HG03575 (cell line): ENCODE measurements at regions not wholly inside any gene's neighbourhood (a gene's known extent, or its start where the extent isn't known, plus 50 kb on each side); places are given as distances from the start of the nearest gene placed in this dataset.

Source experiments
- ATAC-seq: cut with Tn5 transposase; IDR thresholded peaks from one replicate; pipeline ENCODE4 v1.9.1; 2021; ENCODE audit not compliant: unreplicated experiment, insufficient number of reproducible peaks, low FRiP score; ENCODE audit errors: extremely low read depth

DNA sequence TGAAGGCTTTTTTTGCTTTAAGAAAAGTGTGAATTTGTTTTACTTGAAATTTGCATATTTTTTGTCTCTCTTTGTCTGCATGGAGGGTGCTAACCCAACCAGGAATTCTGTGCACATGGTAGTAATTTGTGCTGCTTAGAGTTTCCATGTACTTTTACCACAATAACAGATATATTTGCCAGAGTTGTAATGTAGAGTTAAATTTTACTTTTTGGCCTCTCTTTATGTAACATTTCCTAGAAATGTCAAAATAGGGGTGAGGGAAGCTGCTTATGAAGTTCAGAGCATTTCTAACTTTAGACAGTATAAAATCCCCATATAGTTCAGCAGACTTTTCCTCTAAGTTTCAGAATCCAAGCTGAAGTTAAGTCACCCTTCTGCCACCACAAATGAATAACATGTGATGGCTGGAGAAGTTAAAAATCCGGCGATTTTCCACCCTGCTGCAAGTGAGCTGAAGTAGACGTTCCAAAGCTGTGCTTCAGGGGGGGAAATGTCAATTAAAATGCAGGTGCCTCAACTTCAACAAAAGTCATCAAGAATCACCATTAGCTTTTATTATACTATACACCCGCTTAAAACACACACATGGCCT, 385.7 kb upstream of the NR2F2 start:
- ATAC-seq, result no peak

DNA sequence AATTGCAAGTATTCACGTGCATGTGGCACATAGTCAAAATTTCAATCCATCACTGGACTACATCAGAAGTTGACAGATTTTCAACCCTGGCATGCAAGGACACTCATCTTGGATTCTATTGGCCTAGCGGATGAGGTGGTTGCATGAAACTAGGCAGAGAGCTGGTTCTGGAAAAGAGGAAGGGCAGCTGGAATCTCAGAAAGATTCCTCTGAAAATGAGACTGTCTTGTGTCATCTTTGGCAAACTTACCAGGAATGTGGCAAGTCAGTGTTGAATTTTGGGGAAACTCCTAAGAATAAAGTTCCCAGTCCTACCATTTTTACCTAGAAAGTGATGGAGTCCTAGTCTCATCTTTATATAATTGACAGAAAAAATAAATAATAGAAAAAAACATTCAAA, 384.3 kb upstream of the NR2F2 start:
- ATAC-seq, result no peak

DNA sequence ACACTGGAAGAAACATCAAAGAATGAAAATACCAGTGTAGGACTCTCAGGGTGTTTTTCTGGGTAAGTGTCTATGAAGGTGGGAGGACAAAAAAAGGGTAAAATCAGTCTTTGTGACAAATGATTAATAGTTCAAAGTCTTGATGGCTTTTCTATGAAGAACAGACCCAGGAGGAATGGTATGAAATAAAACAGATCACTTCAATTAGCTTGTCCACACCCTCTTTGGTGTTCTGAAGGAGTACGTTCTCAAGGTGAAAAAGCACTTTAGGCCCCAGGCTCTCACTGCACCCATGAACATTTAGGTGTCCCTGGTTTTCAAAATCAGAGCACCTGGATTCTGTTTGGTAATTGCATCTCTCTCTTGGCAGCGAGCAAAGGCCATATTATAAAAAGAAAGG, 383.6 kb upstream of the NR2F2 start:
- ATAC-seq, result no peak

DNA sequence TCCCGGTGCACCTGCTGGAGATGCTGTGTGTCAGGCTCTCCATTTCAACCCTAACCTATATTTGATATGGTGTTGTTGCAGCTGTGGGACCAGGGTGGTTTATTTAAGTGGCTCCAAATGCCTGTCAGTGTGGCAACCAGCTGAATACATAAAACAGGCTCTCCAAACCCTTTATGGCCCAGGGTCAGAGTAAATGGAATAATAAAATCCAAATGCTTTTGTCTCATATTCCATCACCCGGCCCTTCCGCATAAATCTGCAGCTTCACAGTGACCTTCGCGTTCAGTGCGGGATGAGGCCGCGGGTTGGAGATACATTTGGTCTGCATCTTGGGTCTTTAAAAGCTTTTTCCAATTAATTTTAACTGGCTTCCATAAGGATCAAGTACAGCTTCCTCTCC, 382.1 kb upstream of the NR2F2 start:
- ATAC-seq, result no peak

DNA sequence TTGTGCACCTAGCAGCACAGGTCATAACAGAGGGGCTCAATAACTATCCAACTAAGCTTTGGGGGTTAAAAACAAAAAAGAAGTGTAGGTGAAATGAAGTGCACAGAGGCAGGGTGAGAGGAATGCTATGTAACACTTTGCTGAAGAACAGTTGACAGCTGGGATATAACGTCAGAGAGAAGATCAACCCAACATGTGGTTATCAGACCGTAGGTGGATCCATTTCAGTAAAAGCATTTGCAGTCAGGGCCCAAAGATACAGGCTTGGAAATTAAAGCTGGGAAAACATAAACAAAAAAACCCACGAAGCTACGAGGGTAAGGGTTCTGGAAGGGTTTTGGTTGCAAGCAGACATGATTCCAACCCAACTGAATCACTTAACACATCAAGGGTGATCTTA, 377.5 kb upstream of the NR2F2 start:
- no peak for ATAC-seq

DNA sequence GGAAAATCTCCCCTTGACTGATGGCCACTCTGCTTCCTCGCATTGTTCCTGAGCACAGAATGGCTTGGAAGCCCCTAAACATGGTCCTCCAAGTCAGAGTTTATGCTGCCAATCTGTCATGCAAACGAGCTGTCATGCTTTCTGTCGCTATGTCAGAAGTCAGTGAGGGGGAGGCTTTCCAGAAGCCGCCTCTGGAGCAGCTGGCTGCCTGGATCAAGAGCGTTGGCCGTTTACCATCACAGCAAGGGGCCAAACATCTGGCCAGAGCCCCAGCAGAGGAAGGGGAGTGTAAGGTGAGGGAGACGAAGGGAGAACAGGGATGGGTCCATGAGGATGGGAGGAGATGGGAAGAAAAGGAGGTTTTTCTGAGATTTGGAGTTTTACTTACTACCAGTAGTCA, 372.6 kb upstream of the NR2F2 start:
- no peak for ATAC-seq

DNA sequence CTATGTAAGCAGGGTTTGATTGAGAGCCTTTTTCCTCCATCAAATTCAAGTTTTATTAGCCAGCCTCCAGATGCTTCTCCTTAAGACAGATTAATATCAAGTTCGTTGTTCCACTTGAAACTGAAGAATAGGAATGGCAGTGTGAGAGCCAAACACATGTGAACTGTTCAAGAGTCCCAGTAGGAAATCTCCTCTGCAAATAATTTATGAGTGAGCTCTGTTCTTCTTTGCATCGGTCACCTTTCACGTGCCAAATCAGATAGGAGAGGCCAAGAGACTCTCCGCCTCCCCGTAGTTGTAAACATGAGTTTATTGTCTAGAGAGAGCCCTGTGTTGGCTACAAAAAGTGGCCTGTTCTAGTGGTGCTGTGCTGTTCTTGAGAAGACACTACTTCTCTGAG, 372.1 kb upstream of the NR2F2 start:
- ATAC-seq, result no peak

DNA sequence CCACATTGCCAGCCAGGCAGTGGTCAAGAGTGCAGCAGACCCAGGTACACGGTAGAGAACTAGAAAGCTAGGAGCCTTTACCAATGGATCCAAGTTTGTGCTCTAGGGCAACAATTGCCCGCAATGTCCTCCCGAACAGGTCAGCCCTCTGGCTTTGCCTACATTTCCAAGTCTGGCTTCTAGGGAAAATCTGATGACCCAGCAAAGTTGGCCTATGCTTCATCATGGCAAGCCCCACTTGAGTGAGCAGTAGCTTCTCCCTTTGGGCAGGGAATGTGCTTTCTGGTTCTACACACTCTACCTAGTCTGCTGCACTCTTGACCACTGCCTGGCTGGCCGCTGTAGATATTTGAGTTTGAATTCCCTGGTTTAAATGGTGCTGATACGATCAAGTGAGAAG, 361.6 kb upstream of the NR2F2 start:
- ATAC-seq, result no peak

DNA sequence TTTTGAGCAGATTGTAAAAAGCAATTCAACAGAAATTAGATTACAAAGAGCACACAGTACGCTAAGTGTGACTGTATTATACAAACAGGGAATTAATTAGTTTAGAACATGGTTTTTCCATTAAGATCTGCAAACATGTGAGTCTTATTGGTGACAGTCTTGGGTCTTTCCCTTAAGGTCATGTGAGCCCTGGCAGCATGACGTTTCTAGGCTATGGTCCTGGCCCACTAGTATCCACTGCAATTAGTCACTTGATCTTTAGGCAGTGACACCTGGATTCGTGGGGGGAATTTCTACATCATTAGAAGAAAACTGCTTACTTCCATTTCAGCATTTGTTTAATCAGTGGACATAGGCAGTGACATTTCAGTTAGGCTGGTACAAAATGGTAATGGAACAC, 360.2 kb upstream of the NR2F2 start:
- no peak for ATAC-seq

DNA sequence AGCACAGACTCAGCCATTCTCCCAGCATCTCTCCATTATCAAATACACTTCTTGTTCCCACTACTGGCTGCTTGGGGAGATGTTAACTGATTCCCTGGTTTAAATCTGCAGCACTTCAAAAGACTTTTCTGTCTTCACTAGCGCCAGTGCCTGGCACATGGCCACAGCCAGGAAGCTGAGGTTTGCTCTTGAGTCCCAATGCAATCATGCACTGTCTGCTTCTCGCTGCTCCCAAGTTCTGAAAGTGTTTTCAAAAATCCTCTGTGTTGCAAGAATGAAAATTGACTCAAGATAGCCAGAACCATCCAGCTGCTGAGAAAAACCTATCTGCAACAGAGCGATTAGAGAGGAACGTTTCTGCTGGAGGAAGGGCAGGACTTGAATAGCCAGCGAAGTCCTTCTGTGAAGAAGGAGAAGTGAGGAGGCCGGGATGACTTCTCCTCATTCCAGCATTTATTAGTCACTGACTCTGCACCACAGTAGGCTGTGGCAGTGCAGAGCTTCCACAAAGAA, 358.4 kb upstream of the NR2F2 start:
- ATAC-seq, result no peak

DNA sequence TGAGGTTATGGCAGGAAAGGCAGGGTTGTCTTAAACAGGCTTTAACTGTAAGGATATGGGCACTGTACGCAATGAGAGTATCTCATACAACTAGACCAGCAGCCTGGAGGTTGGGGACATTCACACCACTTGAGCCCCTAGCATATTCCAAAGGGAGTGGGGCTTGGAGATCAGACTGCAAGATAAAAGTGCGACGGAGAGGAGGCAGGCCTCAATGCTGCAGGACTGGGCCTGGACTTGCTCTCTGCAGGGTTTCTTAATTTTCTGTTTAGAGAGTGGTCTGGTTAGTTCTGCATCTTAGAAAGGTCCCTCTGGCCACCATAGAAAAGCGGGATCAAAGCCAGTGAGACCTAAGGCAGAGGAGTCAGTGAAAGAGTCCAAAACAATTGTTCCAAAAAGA, 357.7 kb upstream of the NR2F2 start:
- no peak for ATAC-seq

DNA sequence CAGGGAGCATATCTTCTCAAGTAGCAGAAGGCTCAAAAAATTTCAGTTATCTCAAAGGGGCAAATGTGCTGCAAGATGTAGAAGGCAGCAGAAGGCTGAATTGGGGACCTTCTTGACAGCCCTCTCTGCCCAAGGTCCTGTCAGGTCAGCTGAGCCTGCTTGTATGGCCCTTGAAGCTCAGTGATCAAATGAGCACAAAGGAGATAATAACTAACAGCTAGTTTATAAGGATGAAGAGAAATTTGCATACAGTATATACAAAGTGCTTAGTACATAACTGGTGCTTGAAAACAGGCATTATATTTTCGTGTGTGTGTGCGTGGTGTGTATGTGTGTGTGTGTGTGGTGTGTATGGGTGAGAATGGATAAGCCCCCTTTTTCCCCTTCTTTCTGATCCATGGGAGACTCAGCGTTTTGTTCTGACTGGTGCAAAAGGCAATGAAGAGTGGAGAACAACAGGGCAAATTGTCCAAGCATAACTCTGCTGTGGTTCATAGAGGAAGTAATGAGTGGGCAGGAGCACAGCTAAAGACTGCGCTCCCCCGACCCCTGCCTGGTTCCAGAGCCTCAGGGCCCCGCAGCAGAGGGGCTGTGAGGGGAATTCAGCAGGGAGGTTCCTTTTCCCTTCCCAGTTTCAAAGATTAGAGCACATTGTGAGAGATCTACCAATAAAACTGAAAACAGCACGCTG, 356.8 kb upstream of the NR2F2 start:
- peak; percentile 46 for ATAC-seq

DNA sequence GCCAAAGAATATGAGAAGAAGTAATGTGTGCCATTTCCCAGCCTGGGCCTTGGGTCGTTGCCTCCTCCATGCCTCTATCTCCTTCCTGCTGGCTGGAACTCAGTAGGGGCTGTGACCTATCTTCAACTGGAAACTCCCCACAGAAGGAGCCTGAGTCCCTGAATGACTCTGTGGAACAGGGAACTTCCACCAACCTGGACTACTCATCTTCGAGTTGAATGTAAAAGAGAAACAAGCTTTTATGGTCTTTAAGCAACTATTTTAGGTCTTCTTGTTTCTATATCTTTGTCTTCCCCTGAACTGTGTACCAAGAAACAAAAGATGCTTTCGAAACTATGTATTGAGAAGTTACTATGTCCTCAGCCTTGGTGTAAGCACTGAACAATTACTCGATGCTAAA, 355.3 kb upstream of the NR2F2 start:
- ATAC-seq, result no peak

DNA sequence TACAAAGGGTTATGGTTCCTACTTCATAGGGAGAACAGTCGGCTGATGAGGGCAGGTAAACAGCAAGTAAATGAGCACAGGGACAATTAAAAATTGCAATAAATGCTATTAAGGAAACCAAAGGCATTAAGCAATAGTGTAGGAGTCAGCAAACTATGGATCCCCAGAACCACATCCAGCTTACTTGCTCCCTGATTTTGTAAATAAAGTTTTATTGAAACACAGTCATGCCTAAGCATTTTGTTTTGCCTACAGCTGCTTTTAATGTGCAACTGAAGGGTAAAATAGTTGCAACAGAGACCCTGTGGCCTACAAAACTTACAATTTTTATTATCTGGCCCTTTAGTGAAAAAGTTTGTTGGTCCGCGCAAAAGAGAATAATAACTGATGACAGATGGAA, 351.2 kb upstream of the NR2F2 start:
- no peak for ATAC-seq

DNA sequence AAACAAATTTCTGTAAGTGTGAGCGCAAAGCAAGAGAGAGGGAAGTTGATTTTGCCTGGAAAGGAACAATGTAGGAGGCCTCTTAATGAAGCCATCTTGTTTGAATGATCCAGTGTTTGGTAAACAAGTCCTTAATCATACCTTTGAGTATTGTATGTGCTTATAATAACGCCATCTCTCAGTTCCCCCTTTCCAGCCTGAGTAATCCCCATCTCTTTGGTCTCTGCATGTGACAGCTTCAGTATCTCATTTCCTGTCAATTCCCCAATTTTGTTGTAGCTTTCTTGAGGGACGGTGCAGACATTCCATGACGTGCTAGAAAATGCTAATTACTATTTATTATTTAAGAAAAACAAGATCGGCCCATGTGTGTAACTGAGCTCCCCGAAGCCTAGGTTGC, 349.3 kb upstream of the NR2F2 start:
- ATAC-seq, result no peak

DNA sequence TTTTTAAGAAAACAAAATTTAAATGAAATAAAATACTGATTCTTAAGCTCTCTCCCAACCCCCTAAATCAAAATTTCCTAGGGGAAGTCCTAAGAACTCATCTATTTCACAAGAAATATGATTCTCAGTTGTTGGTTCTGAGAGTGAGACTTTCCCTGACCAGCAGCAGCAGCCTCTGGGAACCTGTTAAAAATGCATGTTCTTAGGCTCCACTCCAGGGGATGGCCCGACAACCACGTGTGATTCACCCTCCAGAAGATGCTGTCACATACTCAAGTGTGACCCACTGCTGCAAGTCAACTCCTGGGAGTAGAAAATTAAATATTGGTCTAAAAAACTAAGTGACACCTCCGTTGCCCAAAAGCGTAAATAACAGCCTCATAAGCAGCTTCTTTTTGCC, 343.2 kb upstream of the NR2F2 start:
- no peak for ATAC-seq

DNA sequence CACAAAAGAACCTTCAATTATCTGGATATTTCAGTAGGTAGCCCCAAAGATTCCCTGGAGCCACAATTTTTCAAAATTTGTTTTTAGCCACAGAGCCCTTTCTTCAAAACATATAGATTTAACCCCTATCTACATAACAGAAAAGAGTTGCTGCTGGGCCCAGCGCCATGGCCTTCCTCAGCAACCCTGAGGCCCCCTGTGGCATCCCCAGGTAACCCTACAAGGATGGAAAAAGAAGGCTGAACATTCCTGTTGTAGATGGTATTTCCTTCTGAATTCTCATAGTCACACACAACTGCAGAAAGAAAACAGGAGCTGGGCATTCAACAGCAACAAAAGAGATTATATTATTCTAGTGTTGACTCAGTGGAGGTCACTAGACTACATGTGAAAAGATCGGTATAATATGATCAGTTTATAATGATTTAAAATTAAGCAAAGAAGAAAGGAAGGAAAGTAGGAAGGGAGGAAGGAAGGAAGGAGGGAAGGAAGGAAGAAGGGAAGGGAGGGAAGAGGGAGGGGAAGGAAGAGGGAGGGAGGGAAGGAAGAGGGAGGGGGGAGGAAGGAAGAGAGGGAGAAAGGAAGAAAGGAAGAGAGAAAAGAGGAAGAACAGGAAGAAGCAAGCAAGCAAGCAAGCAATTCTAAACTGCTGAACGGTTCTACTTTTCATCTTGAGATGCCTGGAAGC, 342.5 kb upstream of the NR2F2 start:
- no peak for ATAC-seq

DNA sequence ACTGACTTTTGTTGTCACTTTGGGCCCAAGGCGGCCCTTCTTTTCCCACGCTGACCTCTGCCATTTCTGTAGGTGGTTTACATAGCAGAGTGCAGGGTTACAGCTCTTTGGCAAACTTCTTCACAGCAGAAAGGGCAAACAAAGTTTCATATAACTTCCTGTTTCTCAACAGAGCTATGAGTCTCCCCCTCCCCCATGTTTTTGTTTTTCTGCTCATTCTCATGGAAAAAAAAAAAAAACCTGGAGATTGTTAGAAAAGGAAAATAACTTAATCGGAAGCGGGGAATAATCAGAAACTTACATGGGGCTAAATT, 342.0 kb upstream of the NR2F2 start:
- ATAC-seq, result no peak

DNA sequence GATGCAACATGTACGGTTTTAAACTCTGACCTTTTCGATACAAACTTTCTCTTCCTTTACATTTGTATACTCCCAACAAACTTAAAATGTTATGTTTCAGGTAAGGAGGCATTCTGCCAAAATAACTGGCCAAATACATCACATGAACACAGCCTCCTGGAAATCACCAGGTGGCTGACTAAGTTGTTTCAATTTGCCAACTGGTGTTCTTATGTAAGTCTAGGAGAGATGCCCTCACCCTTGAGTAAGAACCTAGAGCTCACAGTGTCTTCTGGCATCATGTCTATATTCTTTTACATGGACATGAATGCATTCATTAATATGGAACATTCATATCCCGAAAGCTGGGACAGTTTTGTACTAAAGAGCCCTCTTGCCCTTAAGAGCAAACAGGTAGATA, 341.1 kb upstream of the NR2F2 start:
- ATAC-seq, result no peak

DNA sequence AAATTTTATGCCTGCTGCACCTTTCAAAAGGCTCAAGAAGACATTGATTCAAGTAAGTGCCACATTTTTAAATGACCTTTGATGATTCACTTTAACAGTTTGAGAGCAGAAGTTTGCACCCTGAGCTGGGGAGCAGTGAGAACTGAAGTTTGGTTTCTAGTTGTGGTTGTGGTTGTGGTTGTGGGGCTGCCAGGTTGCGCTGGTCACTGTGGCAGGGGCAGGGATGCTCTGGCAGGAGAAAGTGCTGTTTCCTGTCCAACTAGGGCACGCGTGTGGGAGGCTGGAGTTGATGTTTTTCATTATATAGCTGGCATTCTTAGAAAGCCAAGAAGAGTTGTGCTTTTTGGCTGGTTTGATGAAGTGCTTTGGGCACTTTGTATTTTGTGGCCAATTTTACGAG, 339.7 kb upstream of the NR2F2 start:
- ATAC-seq, result no peak

DNA sequence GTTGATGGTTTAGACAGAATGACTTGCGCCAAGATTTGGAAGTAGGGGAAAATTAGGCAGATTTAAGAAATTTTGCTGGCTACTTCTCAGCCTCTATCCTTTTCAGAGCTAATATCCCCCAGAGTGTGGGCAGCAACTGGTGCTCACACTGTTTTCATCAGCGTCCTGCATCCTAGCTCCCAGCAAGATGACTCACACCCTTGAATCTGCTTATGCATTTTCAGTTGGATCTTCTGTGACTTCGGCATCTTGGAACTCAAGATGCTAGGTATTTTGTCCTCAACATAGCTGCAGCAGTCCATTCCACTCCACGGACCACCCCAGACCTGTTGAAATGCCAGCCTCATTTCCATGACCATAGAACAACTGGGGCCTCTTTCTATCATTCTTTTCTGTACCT, 336.1 kb upstream of the NR2F2 start:
- no peak for ATAC-seq
